HG03159 (cell line): ENCODE measurements at regions not wholly inside any gene's neighbourhood (a gene's known extent, or its start where the extent isn't known, plus 50 kb on each side); places are given as distances from the start of the nearest gene placed in this dataset.
A peak's percentile ranks its signal among the peaks of the same experiment; 100 is the strongest.
"Not testable (repeated sequence)": the region's sequence is repeated elsewhere in the genome, so short reads cannot be mapped to it uniquely, and the experiment has no call there.

Experiments
- ATAC-seq: cut with Tn5 transposase; IDR thresholded peaks from one replicate; pipeline ENCODE4 v1.9.1; 2021; ENCODE audit warnings: mild to moderate bottlenecking, moderate library complexity; ENCODE audit not compliant: unreplicated experiment

DNA sequence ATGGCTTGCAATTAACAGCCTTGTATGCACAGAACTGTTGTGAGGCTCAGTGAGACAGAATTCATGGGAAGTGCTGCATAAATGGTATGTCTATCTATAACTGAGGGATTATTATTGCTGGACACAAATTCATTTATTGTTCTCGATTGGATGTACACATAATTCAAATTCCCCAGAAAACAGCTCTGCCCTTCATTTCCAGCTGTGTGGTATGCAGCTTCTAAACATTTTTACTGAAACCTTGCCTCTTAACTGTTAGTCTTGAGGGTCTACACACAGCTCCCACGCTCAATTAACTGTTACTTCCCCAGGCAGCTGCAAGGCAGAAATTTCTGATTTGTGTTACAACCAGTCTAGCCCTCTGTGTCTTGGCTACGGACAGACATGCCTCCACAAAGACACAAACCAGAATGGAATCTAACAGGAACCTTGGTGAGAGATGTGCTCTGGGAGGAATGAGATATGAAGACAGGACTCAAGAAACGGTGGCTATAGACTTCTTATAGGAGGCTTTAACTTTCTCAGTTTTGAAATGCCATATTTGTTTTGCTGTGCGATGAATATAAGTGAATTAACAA is 139.7 kb upstream of the TBL1XR1 start:
- no peak for ATAC-seq

GRCh38 chr3:177337541-177338331 is 140.5 kb upstream of the TBL1XR1 start:
- peak; percentile 75 for ATAC-seq

DNA sequence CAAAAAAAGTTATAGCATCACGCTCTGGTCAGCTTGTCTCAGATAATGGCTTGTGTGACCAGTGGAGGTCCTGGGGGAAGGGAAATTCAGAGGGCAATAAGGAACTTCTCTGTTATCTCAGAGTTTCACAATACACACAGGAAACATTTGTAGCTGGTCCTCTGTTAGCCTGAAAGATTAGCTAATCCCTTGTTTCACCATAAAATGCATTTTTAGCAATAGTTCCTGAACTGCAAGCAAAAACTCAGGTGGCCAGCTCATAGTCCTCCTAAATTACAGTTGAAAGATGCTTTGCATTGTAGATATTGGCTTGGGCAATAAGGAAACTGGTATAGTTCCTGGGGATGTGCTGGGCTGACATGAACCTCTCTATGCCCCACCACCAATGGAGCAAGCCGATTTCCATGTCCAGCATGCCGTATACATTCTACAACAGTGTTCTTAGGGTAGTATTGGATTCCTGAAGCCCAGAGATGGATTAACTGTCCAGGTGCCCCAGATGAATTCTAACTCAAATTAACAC is 141.5 kb upstream of the TBL1XR1 start:
- no peak for ATAC-seq

DNA sequence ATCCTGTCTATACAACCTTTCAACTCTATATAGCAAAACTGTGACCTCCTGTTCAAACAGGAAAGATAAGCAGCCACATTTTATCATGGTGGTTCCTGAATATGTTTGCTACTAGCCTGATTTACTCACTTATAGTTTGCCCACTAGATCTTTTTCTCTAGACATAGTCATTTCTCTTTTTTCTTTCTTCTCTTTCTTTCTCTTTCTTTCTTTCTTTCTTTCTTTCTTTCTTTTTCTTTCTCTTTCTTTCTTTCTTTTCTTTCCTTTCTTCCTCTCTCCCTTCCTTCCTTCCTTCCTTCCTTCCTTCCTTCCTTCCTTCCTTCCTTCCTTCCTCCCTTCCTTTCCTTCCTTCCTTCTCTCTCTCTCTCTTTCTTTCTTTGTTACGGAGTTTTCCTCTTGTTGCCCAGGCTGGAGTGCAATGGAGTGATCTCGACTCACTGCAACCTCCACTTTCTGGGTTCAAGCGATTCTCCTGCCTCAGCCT is 142.0 kb upstream of the TBL1XR1 start:
- ATAC-seq = not testable (repeated sequence)

DNA sequence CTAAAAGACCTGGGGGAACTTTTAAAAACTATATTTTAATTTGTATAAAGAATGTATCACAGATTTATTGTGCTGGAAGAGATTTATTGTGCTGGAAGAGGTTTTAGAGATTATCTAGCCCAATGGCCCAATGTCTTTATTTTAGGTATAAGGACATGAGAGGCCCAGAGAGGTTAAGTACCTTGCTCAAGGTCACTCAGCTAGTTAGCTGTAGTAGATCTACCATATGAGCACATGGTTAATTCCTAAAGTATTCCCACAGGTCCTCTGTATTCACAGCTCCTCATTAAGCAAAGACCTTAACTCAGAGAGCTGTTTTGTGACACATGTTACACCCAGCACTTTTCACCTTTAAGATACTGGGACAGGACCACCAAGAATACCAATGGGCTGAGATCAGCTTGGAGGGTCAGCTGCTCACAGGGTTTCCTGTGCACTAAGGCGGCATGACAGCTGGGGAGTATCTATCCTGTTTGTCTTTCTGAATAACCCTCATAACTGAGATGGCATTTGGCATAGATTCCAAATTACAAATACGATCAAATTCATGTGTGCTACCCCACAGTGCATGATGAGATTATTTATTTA is 143.1 kb upstream of the TBL1XR1 start:
- ATAC-seq = no peak

GRCh38 chr3:177341736-177342419 is 144.6 kb upstream of the TBL1XR1 start:
- ATAC-seq = no peak

DNA sequence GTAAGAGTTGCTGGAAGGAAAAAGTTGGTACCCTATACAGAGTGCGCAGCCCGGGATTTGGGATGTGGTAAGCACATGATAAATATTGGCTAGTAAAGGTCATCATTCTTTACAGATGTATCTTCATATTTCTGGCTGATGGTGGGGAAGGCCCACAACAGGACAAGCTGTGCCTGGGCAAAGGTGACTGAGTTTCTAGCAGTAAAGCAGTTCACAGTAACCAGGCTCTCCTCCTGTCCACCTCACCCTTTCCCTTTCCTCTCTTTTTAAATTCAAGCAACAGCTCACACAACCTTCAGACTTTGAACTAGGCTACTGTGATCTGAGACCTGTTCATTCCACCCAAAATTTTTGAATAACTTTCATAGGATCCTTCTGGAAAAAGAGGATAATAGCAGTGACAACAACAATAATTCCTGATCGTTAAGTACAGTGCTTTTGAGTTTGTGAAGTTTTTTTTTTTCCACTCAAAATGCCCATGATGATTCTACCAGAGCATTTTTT is 145.9 kb upstream of the TBL1XR1 start:
- no peak for ATAC-seq

DNA sequence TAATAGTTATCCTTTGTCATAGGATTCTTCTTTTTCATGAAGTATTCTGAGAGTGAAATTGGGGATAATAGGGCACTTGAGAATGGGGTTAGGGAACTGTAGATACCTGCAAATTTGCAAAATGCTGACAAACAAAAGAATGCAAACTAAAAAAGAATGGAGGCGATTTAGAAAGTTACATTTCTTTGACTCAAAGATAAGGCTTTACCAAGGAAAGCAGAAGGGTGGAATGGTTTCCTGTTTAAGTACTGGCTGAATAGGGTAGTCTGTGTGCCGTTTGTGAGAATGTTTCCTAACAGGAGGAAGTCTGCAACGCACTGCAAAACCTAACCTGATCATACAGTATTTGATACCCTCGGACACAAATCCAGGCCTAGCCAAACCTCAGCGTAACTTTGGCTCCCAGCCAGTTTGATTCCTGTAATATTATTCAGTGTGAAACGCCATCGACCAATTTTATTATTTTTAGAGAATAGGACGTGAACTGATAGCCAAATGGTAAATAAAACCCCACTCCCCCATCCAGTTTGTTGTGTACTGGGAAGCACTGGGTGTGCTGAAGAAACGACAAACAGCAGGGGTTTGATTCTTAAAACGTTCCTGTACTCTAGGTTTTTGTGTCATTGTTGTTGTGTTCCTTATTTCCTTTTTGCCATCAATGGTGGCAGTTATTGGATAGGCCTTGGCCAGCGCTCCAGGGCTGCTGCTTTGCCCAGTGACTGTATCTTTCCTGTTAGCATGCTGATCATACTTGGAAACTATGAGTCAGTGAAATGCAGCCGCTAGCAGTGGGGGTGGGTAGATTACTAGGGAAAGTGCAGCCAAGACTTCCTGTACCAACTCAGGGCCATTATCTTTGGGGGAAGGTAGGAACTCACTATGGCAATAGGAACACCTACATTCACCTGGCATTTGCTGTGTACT is 148.0 kb upstream of the TBL1XR1 start:
- peak; percentile 81 for ATAC-seq

GRCh38 chr3:177345973-177346503 is 148.8 kb upstream of the TBL1XR1 start:
- ATAC-seq = peak; percentile 24

GRCh38 chr3:177346878-177347277 is 149.6 kb upstream of the TBL1XR1 start:
- no peak for ATAC-seq

- no peak for ATAC-seq
Measured at GRCh38 chr3:177347611-177348010, 150.3 kb upstream of the TBL1XR1 start.

GRCh38 chr3:177348974-177349373 is 151.7 kb upstream of the TBL1XR1 start:
- no peak for ATAC-seq

GRCh38 chr3:177349384-177349783 is 152.1 kb upstream of the TBL1XR1 start:
- no peak for ATAC-seq

DNA sequence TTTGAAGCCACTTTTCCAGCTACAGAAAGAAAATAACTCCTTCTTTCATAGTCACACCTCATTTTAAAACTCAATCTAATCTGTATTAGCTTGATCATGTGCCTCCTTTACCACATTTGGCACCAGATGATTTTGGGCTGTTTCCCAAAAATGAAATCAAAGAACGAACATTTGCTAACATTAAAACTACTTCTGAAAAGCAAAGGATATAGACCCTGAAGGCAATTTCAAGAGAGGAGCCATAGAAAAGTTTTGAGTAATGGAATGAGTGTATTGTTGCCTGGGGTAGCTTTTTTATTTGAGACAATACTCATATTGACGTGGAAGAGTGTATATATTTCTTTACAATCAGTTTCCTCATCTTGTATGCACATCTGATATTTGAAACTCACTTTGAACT is 152.8 kb upstream of the TBL1XR1 start:
- ATAC-seq = no peak

GRCh38 chr3:177351206-177351605 is 153.9 kb upstream of the TBL1XR1 start:
- no peak for ATAC-seq

DNA sequence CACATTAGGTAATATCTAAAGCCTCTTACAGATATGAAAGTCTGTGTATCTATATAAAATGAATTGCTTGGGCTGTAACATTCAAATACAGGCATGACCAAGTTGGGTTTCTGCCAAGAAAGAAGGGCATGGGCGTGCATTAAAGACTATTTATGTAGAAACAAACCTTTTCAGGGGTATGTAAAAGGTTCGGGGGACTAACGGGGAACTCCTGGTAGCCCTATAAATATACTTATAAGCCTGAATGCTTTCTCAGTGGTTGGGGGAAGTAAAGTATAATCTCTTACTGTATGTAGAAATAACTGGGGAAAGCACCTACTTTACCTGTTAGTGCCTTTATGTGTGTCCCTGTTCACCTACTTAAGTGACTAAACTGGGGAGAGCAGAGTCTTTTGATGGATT is 154.5 kb upstream of the TBL1XR1 start:
- peak; percentile 97 for ATAC-seq

- peak; percentile 3 for ATAC-seq
Measured at GRCh38 chr3:177352424-177352823, 155.1 kb upstream of the TBL1XR1 start.

DNA sequence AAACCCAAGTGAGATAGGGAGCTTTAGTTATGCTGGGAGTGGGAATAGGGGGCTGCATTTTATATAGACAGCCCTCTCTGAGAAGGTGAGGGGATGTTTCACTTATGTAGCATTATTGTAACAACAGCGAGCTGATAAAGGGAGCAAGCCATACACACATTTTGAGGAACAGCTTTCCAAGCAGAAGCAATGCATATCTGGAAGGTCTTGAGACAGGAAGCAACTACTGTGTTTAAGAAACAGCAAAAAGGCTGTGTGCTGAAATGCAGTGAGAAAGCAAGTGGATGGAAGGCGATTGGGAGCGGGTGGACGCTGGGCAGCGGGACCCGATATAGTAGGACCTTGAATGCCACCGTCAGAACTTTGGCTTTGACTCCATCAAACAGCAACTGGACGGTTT is 155.9 kb upstream of the TBL1XR1 start:
- ATAC-seq = no peak

DNA sequence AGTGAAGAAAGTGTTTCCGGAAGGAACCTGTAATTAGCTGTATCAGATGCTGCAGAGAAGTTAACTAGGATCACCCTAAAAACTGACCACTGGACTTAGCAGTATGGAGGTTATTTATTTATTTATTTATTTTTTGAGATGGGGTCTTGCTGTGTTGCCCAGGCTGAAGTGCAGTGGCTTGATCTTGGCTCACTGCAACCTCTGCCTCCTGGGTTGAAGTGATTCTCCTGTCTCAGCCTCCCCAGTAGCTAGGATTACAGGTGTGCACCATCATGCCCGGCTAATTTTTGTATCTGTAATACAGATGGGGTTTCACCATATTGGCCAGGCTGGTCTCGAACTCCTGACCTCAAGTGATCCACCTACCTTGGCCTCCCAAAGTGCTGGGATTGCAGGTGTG is 156.6 kb upstream of the TBL1XR1 start:
- not testable (repeated sequence) for ATAC-seq

GRCh38 chr3:177354466-177354865 is 157.2 kb upstream of the TBL1XR1 start:
- ATAC-seq = no peak
